ENCODE measurements at regions not wholly inside any gene's neighbourhood (a gene's known extent, or its start where the extent isn't known, plus 50 kb on each side); places are given as distances from the start of the nearest gene placed in this dataset.

GRCh38 chr3:67981077-67981476, 326.7 kb upstream of the SUCLG2 start:
- DNase-seq (ENCODE audit: low read depth in 1 of 2, low spot score in 2 of 2) = no peak
- Histone ChIP-seq H3K18ac (ENCODE audit: extremely low read depth, low read length) (no peak overlapping the region), H3K4ac (replicated peaks; ENCODE audit: insufficient read length, low read depth, low read length) (no peak overlapping the region), H2AK5ac (ENCODE audit: low read depth, low read length) (no peak overlapping the region), H2BK20ac (ENCODE audit: low read length) (no peak overlapping the region), H3K9me3 (ENCODE audit: insufficient read depth in 2 of 2, low read depth in 1 of 2, low read length in 1 of 2) (no peaks in the 10 kb centered on the region), H3K9ac (replicated peaks in 1 of 4; ENCODE audit: extremely low read depth in 1 of 4, low read depth in 3 of 4, low read length in 3 of 4) (no peak overlapping the region), H3K79me1 (ENCODE audit: low read depth, low read length) (no peaks in the 10 kb centered on the region), H3K23me2 (ENCODE audit: low read depth, low read length) (no peaks in the 10 kb centered on the region), H2BK12ac (ENCODE audit: low read depth, low read length) (no peak overlapping the region), H3K36me3 (ENCODE audit: control insufficient read depth in 2 of 4, insufficient read depth in 4 of 4, low read length in 3 of 4) (no peaks in the 10 kb centered on the region), H3K23ac (ENCODE audit: insufficient read length) (no peak overlapping the region), H4K5ac (ENCODE audit: insufficient read length, low read depth, low read length) (no peak overlapping the region), H2BK5ac (ENCODE audit: low read depth, low read length) (no peak overlapping the region), H3K27me3 (replicated peaks in 1 of 4; ENCODE audit: control insufficient read depth in 3 of 4, extremely low read depth in 1 of 4, insufficient read depth in 3 of 4, low read length in 3 of 4) (no peaks in the 10 kb centered on the region), H4K8ac (ENCODE audit: extremely low read depth, insufficient read depth, low read length) (no peak overlapping the region), H2AFZ (ENCODE audit: low read length) (no peak overlapping the region), H3K56ac (replicated peaks; ENCODE audit: insufficient read length, low read depth, low read length) (no peak overlapping the region), H3K4me2 (ENCODE audit: insufficient read depth in 1 of 2, low read depth in 2 of 2, low read length in 2 of 2) (no peak overlapping the region), H4K20me1 (replicated peaks in 1 of 2; ENCODE audit: control insufficient read depth in 1 of 2, insufficient read depth in 2 of 2, low read length in 2 of 2) (no peaks in the 10 kb centered on the region), H4K91ac (replicated peaks; ENCODE audit: insufficient read length, low read length) (no peak overlapping the region), H3K27ac (ENCODE audit: low read depth, low read length) (no peak overlapping the region), H2BK15ac (ENCODE audit: low read length) (no peak overlapping the region), H3K79me2 (ENCODE audit: control insufficient read depth in 1 of 2, insufficient read depth in 2 of 2, low read length in 2 of 2) (no peaks in the 10 kb centered on the region), H2BK120ac (replicated peaks; ENCODE audit: low read depth, low read length) (no peak overlapping the region), H3K4me3 (ENCODE audit: extremely low read depth in 1 of 4, insufficient read depth in 2 of 4, low read depth in 3 of 4, low read length in 4 of 4) (no peak overlapping the region), H3K14ac (ENCODE audit: insufficient read length) (no peak overlapping the region), H3K4me1 (replicated peaks in 1 of 4; ENCODE audit: control insufficient read depth in 3 of 4, insufficient read depth in 4 of 4, low read length in 3 of 4) (peaks cover 0 to 3% (median 0%) of the 10 kb centered on the region in 4 experiments; a peak in 1 of 7 replicates)
- POLR2A ChIA-PET (ENCODE audit: partially characterized antibody) = no interaction called here
- FAIRE-seq = no peak
- 96% methylated on average over 3 of the region's 3 CpGs; no CpG with 5 or more reads in 1 of the 2 experiments for WGBS, 2 experiments (ENCODE audit: extremely low coverage in 1 of 2, insufficient coverage in 1 of 2, insufficient read length in 1 of 2, insufficient replicate concordance in 2 of 2, low coverage in 1 of 2, low lambda C conversion rate in 2 of 2, missing lambda C conversion rate in 1 of 2)
- TF ChIP-seq JUND (IDR thresholded peaks at IDR 0.05; ENCODE audit: low read length) (no peak), GABPA (IDR thresholded peaks at IDR 0.05; ENCODE audit: borderline replicate concordance, insufficient read depth, low read length) (no peak), SRF (IDR thresholded peaks at IDR 0.05; ENCODE audit: low read depth, low read length) (no peak), EGR1 (IDR thresholded peaks at IDR 0.05; ENCODE audit: borderline replicate concordance, low read depth, low read length) (no peak), BACH1 (IDR thresholded peaks at IDR 0.05; ENCODE audit: low read length) (no peak), EP300 (IDR thresholded peaks at IDR 0.05; ENCODE audit: borderline replicate concordance in 1 of 2, low read depth in 2 of 2, low read length in 2 of 2) (no peak), TCF12 (IDR thresholded peaks at IDR 0.05; ENCODE audit: low read depth, low read length) (no peak), TBP (IDR thresholded peaks at IDR 0.05; ENCODE audit: low read depth, low read length) (no peak), RAD21 (IDR thresholded peaks at IDR 0.05 in 1 of 2, conservative IDR thresholded peaks at IDR 0.05 in 1 of 2; ENCODE audit: low read depth in 2 of 2, low read length in 2 of 2) (no peak), POU5F1 (IDR thresholded peaks at IDR 0.05; ENCODE audit: low read depth, low read length) (no peak), FOSL1 (IDR thresholded peaks at IDR 0.05; ENCODE audit: insufficient read depth, low read depth, low read length) (no peak)
- CTCF ChIA-PET (ENCODE audit: partially characterized antibody) = interaction anchor here (0.6 to 1.6 kb wide), 2 partner anchors 33 to 282 kb away, joined by 4 to 7 read pairs; no protein-coding TSS in a partner anchor
